NCI-H2227 (cell line): ENCODE measurements at regions not wholly inside any gene's neighbourhood (a gene's known extent, or its start where the extent isn't known, plus 50 kb on each side); places are given as distances from the start of the nearest gene placed in this dataset.

Experiments
- DNase-seq: peaks from one replicate; lab custom pipeline; 2025; ENCODE audit not compliant: unreplicated experiment; lab: John Stamatoyannopoulos, UW

DNA sequence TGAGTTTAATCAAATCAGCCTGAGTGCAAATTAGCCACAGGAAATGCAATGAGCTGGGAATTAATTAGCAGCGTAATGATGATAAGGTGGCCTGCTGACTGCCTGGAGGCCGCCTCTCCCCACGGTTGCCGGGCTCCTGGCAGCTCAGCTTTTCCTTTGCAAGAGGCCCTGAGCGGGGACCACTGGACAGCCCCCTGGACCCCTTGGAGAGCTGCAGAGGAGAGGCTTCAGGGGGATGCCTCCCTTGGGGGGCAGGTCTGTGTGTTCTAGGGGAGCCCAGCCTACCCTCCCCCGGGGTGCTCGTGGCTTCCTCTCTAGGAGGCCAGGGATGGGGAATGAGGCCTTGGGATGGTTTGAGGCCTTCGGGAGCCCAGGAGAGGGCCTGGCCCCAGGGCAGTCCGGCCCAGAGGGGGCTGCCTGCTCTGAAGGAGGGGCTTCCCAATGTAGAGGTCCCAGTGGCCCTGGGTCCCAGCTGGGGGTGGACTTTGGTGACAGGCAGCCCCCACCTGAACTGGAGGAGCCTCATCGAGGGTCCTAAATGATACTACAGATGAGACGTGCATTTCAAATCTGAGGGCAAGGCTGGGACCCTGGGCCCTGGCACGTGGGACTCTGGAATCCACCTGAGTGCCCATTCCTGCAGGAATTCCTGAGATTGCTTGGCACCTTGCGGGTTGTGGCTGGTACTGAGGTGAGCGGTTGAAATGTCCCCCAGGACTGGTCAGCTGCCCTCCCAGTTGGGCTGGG is 66.4 kb upstream of the BHLHE23 start:
- no peak for DNase-seq

DNA sequence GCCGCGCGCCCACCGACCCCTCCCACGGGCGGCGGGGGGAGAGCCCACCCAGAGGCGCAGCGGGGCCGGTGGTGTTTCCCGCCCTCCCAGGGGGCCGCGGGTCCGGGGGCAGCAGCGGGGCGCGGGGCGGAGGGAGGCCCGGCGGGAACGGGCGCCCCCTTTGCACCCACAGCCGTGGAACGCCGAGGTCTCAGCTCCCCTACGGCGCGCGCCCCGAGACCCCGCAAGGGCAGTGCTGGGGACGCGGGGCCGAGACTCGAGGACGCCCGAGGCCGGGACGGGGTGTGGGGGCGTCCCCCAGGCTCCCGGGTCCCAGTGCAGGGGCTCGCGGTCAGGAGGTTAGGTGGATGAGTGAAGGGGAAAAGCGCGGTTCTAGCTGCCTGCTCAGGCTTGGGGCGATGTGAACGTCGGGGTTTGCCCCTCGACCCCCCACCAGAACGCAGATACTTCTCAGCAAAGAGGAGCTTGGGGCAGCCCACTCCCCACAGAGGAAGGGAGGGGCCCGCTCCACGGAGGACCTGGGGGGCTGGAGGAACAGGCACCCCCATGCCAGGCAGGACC is 65.5 kb upstream of the BHLHE23 start:
- DNase-seq: no peak

DNA sequence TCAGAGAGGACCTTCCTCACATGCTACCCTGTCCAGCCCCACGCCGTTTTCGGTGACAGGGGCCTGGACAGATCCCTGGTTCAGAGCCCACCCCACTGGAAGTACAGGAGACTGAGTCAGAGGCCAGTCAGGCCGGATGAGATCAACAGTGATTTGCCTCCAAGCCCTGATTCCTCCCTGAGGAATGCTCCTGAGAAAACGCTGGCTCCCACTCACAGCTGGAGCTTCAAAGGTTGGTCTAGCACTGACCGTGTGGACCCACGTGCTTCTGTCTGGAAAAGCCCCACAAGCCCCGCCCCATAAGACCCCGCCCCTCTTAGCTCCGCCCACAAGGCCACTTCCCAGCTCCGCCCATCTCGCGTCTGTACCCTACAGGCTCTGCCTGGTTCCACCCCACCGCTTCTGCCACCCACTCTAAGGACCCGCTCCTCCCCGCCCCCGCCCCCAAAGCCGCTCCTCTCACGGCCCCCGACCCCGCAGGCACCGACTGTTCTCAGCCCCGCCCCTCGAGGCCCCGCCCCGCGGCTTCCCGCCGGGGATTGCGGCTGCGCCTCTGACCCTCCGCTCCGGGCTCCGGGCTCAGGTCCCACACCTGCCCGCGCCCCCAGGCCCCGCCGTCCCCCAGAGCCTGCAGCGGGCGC is 64.9 kb upstream of the BHLHE23 start:
- peak; percentile 80 for DNase-seq

DNA sequence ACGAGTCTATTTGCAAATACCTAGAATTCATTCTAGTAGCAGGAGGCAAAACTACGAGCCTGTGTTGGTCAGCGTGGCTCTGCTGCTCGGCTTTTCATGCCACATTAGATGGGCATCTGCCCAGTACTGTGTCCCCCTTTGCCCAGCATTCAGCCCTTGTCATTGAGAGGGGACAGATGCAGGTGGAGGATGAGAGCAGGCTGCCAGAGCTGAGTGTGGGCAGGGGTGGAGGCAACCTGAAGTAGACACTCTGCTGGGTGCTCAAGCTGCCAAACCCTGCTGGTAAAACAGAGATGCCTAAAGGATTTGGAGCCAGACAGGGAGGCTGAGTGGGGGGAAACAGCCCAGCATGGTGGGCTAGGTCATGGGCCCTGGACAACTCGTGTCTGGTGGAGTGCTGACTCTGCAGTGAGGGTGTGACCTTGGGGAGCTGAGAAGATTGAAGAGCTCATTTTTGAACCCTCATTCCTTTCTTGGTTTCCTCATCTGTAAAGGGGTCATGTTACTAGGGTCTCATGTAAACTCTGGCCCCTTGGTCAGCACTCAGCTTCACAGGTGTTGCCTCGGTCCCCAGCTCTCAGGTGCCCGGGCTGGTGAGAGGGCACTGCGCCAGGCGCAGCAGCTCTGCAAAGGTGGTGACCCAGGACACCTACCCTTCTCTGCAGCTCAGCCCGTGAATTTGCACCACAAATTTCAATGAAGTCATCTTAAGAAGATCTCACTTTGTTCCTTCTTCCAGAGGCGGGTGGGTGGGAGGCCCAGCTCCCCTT is 64.2 kb upstream of the BHLHE23 start:
- DNase-seq: no peak

DNA sequence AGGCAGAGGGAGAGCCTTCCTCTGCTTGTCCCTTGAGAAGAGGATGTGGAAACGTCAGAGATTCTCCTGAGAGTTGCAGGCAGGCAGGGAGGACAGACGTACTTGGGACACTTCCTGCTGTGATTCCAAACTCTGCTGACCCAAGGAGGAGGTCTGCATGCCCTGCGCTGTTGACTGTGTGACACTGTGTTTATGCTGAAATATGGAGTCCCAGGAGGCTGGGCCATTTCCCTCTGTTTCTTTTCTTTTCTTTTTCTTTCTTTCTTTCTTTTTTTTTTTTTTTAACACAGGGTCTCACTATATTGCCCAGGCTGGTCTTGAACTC is 63.5 kb upstream of the BHLHE23 start:
- no peak for DNase-seq

DNA sequence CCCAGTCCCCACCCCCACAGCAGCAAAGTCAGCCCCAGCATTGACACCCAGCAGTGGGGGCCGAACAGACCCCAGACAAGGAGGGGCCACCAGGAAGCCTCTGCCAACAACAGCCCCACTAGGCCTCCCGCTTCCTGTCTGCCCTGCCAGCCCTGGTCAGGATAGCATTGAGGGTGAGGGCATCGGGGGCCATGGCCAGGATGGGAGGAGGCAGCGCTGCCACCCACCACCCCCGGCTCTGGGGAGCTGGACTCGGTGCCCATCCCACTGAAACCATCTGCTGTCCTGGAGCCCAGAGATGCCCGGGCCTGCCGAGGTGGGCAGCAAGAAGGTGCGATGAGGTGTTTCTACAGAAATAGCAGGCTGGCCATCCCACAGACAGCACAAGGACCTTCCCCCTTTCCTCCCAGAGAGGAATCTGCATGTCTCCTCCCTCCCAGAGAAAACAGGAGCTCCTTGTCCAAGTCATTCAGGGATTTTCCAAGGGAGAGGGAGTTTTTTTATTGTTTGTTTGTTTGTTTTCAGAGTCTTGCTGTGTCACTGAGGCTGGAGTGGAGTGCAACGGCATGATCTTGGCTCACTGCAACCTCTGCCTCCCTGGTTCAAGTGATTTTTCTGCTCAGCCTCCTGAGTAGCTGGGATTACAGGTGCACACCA is 62.1 kb upstream of the BHLHE23 start:
- no peak for DNase-seq

DNA sequence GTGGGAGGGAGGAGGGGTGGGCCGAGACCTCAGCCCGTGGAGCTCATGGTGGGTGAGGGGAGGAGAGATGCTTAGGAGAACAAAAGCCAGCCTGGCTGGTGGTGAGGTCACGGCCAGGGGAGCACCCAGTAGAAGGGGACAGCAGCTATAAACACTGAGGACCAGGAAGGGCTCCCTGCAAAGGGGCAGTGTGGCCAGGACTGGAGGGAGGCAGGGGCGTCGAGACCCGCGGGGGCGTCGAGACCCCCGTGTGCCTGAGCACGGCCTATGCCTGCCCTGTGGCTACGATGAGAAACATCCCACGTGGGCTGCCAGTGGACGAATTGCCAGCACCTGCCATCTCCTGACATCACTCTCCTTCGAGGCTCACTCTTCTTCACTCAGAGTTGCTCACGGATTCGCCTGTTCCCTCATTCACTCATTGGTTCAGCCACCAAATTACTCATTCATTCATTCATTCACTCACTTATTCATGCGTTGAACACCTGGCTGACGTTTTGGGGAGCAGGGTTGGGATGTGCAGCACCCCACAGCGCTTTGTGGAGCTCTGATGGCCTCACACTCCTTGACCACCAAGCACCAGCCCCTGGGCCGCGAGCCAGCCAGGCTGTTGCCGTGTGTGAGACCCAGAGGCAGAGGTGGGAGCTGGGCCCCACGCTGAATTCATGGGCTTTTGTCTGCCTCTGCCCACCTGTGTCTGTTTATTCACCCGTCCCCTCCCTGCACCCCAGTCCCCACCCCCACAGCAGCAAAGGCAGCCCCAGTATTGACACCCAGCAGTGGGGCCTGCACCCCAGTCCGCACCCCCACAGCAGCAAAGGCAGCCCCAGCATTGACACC is 61.2 kb upstream of the BHLHE23 start:
- DNase-seq: no peak

DNA sequence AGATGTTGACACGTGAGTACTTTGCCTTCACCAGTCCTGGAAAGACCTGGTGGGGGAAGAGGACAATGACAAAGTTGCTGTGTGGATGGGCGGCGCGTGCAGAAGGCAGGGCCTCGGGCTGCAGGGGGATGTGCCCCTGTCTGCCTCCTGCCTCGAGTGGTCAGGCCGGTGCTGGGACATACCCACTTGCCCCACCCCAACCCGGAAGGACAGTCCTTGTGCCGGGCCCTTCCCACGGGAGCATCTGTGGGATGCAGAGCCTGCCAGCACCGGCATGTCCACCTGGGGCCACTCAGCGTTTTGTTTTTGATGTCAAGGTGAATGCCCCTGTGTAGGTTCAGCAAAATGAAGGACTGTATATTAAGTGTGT is 60.5 kb upstream of the BHLHE23 start:
- DNase-seq: no peak

DNA sequence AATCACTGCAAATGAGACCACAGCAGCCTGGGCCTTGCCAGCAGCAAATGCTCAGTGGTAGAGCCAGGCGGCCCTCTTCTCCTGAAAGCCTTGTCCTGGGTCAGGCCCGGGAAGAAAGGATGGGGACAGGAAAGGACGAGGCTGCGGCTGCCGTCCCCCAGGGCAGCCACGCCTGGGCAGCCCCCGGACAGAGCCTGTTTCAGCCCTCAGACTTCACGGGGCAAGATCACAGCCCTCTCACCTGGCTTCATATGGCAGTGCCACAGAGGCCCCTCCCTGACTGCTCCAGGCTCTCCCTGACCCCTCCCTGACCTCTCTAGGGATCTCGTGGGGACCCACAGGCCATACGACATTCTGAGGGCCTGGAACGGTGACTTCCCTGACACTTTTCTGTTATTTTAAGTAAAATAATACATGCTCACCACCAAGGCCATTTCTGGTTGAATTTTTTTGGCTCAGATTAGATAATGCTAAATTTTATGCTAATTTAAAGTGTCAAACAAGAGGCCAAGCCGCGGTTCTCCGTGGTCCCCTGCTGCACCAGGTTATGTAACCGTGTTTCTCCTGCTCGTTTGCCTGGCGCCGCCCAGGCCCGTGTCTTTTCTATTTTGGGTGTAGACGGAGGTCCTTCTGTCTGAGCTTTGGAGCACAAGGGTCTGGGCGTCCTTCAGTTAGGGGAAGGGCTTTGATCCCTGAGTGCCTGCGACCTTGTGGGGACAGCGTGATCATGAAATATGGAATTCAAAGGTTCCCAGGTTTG is 59.9 kb upstream of the BHLHE23 start:
- no peak for DNase-seq

DNA sequence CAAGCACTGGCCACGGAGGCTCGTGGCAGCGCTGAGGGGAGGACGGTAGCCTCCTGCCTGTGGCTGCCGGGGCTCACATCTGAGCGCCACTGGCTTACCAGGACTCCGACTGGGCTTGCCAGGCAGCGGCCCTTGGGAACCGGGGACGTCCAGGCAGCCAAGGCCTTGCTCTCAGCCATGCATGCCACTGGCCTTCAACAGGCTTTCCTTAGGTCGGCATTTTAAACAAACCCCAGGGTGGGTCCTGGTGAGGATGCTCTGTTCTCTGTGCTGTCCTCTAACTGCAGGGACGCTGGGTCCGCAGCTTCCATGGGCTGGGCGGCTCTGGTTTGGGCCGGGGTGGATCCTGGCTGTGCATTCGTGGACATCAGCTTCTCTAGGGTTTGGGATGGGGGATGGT is 59.1 kb upstream of the BHLHE23 start:
- DNase-seq: no peak

DNA sequence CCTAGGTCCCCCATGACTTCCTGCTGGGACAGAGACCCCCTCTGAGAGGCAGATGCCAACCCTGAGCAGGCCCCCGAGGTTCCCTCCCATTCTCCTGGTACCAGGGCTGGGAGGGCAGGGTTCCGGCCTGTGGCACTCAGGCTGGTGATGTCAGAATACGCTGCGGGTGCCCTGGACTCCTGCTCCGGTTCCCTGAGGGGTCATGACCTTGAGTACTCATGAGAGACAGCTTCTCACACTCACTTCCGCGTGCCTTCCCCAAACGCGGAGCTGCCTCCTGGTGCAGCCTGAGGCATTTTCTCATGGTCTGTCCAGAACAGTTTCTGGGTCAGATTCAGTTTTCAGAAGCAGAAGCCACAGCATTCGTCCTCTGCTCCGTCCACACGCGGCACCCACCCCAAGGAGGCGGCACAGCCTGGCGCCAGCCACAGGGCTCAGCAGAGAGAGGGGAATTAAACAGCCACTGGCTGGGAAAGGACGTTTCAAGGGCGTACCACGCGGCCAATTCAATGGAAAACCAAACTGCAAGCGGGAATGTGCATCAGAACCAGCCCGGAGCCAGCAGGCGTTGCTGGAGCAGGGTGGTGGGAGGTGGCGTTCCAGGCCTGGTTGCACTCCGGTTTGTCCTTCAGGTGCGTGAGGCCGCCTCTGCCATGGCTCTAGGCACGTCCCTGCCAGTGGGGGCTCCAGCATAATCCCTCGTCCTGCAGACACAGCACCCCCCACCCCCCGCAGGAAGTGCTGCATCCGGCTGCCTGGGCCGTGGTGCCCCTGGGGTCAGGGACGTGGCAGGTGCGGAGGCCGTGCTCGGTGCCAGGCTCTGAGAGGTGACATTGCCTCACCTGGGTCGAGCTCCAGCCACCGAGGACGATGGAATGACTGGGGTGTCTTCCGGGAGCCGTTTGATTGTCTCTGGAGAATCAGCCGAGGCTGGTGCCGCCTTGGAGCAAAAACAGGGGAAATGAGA is 58.3 kb upstream of the BHLHE23 start:
- no peak for DNase-seq

DNA sequence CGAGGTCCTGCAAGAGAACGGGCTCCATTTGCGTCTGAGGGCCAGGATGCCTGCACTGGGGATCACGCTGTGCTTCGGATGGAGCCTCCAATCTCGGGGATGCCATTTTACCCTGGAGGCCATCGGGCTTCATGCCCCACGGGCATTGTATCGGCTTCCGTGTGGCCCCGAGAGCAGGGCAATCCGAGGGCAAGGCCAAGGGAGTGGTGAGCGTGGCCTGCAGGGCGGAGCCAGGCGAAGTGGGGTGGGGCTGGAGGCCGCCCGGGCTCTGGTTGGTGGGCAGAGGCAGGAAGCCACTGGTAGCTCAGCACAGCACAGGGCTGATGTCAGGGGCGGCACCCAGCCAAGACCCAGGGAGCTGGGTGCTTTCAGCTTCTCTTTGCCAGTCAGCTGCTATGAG is 57.5 kb upstream of the BHLHE23 start:
- no peak for DNase-seq

DNA sequence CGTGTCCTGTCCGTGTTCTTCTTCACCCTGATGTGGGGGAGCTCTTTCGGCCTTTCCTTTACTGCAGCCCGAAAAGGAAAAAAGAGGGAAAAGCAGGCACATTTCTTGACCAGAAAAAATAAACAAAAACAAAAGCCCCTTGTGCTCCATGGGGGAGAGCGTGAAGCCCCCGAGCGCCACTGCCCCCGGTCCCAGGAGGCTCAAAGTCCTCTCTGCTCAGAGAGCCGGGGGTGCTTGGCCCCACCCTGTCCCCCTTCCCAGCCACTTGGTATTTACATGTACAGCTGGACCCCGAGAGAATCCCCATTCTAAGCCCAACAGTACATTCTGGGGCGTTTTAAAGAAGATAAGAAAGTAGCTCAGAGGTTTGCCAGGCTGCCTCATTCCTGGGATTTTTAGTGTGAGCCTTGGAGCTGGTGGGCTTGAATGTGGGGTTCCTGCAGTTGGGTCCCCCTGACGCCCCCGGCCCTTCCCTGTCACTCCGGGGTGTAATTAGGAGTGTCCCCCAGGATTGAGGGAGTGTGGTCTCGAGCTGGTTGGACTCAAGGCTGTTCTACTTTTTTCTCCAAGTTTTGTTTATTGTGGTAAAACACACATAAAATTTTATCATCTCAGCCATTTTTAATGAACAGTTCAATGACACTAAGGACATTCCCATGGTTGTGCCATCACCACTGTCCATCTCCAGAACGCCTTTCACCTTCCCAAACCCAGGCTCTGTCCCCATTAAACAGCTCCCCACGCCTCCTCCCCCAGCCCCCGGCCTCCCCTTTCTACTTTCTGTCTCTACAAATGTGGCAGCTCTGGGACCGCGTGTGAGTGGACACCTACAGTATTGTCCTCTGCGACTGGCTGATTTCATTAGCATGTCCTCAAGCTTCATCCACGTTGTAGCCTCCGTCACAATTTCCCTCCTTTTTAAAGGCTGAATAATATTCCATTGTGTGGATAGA is 55.7 kb upstream of the BHLHE23 start:
- no peak for DNase-seq

DNA sequence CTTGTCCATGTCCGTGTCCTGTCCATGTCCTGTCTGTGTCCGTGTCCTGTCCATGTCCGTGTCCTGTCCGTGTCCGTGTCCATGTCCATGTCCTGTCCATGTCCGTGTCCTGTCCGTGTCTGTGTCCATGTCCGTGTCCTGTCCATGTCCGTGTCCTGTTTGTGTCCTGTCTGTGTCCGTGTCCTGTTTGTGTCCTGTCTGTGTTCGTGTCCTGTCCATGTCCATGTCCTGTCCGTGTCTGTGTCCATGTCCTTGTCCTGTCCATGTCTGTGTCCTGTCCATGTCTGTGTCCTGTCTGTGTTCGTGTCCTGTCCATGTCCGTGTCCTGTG is 55.0 kb upstream of the BHLHE23 start:
- no peak for DNase-seq

DNA sequence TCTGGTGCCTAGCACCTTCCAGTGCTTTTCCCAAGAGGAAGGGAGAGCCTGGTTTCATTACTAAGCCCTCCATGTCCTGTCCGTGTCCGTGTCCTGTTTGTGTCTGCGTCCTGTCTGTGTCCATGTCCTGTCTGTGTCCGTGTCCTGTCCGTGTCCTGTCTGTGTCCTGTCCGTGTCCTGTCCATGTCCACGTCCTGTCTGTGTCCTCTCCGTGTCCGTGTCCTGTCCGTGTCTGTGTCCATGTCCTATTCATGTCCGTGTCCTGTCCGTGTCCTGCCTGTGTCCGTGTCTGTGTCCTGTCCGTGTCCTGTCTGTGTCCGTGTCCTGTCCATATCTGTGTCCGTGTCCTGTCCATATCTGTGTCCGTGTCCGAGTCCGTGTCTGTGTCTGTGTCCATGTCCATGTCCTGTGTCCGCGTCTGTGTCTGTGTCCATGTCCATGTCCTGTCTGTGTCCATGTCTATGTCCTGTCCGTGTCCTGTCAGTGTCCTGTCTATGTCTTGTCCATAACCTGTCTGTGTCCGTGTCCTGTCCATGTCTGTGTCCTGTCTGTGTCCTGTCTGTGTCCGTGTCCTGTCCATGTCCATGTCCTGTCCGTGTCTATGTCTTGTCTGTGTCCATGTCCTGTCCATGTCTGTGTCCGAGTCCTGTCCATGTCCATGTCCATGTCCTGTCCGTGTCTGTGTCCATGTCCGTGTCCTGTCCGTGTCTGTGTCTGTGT is 54.4 kb upstream of the BHLHE23 start:
- no peak for DNase-seq

DNA sequence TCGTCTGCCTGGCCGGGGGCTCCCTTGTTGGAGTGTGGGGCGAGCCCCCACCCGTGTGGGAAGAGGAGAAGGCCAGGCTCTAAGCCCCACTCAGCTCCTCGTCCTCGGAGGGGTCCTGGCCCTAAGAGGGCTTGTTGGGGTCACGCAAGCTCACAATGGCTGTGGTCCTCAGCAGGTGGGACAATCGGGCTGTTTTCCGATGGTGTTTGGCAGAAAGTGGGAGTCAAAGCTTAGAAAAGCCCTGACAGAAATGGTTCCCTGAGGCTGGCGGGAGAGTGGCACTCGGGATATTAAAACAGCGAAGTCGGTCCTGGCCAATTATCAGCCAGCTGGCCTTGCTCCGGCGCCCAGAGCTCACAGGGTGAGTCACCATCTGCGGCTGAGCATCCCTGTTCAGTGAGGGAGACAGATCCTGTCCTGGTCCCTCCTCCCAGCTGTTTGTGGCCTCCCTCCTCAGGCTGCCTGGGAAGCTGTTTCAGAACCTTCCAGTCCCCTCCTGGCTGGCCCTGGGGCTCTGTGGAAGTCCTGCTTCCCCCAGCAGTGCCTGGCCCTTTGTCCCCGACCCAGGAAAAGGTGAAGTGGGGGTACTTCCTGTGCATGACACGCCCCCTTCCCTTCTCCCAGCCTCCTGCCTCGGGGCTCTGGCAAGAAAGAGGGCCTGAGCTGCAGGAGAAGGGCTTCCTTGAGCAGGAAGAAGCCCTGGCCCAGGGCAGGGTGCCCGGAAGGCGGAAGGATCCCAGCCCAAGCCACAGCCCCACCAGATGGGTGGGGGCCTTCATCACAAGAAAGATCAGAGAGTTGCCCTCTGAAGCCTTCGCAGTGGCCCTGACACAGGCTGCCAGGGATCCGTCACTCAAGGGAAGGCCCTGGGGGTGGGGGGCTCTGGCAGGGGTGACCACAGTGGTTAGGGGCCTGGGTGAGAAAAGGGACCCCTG is 53.6 kb upstream of the BHLHE23 start:
- peak; percentile 39 for DNase-seq
